GM04503 (cell line): ENCODE measurements at regions not wholly inside any gene's neighbourhood (a gene's known extent, or its start where the extent isn't known, plus 50 kb on each side); places are given as distances from the start of the nearest gene placed in this dataset.
"Not testable (repeated sequence)": the region's sequence is repeated elsewhere in the genome, so short reads cannot be mapped to it uniquely, and the experiment has no call there.

ENCODE experiments used
- DNase-seq: peaks from one replicate; pipeline ENCODE4 v3.0.0-alpha.2; 2012; ENCODE audit warnings: low read depth

DNA sequence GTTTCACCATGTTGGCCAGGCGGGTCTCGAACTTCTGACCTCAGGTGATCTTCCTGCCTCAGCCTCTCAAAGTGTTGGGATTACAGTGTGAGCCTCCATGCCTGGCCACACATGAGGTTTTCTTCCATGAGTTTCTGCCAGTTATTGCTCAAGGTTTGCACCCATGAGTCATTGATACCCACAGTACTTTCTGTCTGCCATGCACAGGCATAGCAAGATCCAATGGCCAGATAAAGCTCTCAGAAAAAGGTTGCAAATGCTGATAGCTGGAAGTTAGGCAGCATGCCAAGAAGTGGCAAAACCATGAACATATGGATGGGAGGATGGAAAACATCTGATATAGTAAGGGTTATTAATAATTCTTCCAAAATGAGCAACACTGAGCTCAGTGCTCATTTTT, 298.7 kb upstream of the NRG3 start:
- DNase-seq: no peak

DNA sequence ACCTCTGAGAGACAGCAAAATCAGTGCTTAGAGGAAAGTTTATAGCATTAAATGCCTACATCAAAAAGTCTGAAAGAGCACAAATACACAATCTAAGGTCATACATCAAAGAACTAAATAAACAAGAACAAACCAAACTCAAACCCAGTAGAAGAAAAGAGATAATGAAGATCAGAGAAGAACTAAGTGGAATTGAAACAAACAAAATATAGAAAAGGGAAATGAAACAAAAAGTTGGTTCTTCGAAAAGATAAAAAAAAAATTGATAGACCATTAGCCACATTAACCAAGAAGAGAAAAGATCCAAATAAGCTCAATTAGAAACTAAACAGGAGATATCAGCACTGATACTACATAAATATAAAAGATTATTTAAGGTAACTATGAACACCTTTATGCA, 280.0 kb upstream of the NRG3 start:
- no peak for DNase-seq

DNA sequence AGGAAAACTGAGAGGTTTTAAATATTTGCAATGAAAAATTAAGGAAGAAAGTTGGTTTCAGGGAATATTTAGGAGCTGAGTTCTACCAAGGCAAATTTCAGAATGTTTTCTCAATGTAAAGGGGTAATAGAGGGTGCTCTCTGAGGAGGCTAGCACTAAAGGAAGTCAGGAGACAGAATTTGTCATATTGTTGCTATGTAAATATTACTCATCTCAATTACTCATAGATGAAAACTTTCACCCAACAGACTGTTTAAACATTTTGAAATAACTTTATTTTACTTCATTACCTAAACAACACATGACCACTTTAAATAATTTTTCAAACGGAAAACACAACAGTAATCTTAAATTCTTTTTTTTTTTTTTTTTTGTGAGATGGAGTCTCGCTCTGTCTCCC, 274.8 kb upstream of the NRG3 start:
- DNase-seq: no peak

GRCh38 chr10:81603106-81603620, 271.8 kb upstream of the NRG3 start:
- DNase-seq: no peak

DNA sequence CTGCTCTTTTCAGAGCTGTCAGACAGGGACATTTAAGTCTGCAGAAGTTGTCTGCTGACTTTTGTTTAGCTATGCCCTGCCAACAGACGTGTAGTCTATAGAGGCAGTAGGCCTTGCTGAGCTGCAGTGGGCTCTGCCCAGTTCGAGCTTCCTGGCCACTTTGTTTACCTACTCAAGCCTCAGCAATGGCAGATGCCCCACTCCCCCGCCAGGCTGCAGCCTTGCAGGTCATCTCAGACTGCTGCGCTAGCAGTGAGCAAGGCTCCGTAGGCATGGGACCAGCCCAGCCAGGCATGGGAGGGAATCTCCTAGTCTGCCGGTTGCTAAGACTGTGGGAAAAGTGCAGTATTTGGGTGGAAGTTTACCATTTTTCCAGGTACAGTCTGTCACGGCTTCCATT, 230.5 kb upstream of the NRG3 start:
- not testable (repeated sequence) for DNase-seq

DNA sequence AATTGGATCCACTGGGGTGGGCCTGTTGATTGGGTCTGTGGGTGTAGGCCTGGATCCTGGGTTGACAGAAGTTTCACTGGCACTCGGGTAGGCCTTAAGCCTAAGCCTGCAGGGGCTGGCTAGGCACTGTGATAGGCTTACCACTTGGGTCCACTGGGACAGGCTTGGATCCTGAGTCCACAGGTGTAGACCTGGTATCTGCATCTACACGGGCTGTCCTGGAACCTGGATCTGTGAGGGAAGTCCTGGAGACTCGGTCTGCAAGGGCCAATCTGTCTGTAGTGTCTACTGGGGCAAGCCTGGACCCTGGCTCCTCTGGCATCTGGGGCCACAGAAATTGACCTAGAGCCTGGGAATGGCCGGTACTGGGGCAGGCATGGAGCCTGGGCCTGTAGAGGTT, 219.0 kb upstream of the NRG3 start:
- no peak for DNase-seq

DNA sequence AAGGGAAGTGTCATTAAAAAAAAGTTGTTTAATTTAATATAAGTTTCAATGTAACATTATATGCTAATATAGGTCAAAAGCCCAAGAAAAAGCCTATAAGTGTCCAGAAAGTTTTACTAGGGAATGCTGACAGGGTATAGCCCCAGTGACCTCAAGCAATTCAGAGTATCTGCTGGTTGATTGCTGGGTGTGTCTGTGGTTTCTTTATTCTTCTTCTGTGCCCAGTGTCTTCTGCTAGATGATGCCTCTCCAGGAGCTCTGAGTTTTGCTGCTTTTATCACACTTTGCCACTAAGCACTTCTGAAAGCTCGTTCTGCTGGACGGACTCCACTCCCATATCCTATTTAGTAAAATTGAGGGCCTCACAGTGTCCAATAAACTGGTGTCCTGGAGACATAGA, 212.2 kb upstream of the NRG3 start:
- no peak for DNase-seq

- not testable (repeated sequence) for DNase-seq
These were observed 210.2 kb upstream of the NRG3 start for GRCh38 chr10:81664800-81665199.

DNA sequence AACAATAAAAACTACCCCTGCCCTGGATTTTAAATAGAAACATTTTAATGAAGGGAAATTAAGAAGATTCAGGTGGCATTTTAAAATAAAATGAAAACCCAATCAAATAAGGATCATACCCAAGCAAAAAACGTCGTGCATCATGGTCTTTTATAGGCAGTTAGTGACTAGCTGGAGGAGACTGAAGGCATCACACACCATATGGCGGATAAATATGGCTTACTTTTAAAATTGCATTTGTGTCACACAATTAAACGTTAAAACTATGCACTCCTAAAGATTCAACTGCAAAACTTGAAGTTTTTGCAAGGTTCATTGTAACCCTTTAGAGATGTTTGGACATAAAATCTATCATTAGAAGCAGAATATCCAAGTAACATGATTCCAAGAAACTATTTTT, 200.1 kb upstream of the NRG3 start:
- DNase-seq: no peak

DNA sequence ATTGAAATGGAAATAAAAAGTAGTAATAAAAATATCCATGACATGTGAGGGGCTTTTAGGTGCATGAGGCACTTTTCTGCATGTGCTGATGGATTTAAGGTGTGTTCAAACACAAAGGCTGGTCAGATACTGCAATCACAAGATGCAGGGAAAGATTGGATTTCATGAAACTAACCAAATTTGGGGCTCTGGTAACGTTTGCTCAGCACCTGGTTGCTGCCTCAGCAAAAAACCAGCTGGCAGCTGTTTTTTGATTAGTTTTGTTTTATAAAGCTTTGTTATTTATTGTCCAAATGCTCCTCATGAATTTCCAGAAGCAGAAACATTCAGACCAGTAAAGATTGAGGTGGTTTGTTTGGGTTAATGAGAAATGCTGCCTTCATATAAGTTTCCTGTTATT, 195.7 kb upstream of the NRG3 start:
- DNase-seq: no peak

GRCh38 chr10:81680359-81680758, 194.6 kb upstream of the NRG3 start:
- no peak for DNase-seq

GRCh38 chr10:81688459-81688858, 186.5 kb upstream of the NRG3 start:
- DNase-seq: no peak

DNA sequence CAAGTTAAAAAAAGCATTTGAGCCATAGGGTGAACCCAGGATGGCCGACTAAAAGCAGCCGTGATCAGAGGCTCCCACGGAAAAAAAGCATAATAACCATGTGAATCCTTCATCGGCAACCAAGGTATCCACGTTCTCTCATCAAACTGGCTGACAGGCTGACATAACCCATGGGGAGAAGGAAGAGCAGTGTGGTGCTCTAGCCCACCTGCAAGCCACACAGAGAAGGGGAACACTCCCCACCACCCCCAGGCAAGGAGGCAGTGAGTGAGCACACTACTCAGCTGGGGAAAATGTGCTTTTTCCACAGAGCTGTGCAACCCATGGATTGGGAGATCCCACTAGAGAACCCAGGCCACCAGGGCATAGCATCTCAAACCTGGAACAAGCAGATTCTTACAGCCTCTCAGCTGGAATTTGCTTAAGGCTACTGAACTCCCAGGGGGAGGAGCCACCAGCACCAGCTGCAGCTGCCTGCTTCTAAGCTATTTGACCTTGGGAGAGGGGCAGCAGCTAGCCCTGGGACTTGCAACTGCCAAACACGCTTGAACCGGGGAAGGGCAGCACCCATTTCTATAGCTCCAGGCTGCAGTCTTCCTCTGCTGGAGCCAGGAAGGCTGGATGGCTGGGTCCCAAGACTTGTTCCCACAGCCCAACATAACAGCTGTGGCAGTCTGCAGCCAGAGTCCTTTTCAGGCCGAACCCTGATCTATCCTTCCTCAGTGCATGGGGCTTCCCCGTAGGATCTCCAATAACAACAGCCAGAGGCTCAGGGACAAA, 178.2 kb upstream of the NRG3 start:
- no peak for DNase-seq

- DNase-seq: no peak
These were observed 170.4 kb upstream of the NRG3 start for GRCh38 chr10:81704596-81704995.

DNA sequence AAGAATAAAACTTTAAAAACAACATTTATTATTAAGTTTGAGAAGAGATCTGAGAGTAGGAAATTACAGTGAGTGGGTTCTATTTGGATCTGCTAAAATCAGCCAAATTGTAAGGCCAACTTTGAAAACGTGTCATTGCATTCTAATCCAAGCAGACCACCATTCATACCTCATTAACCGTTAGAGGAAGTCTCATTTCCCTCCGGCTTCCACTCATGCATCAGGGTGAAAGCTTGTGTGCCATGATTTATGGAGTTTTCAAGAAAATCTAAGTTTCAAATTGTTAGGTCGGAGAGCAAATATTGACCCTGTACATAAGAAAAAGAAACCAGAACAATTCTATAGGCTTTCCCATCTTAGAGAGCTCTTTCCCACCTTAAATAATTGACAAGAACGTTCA, 166.6 kb upstream of the NRG3 start:
- DNase-seq: no peak

- no peak for DNase-seq
These were observed 166.1 kb upstream of the NRG3 start for GRCh38 chr10:81708929-81709328.

- no peak for DNase-seq
These were observed 152.6 kb upstream of the NRG3 start for GRCh38 chr10:81722399-81722798.

GRCh38 chr10:81724431-81724830, 150.6 kb upstream of the NRG3 start:
- no peak for DNase-seq

GRCh38 chr10:81725851-81726250, 149.1 kb upstream of the NRG3 start:
- no peak for DNase-seq

DNA sequence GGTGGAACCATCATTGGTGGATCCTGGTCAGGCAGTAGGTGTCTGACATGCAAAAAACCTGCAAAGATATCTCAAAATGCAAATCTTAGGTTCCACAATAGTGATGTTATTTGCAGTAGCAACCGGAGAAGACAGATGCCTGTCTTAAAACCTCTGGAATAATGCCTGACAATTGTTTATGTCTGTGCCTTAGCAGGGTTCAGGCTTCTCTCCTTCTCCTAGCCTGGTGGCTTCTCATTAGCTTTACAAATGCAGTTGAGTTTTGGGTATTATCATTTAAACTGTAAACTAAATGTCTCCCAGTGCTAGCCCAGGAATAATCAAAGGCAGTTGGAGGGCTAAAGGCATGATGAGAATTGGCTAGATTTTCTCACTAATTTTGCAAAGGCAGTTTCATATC, 146.3 kb upstream of the NRG3 start:
- DNase-seq: no peak

- no peak for DNase-seq
These were observed 144.1 kb upstream of the NRG3 start for GRCh38 chr10:81730891-81731290.

DNA sequence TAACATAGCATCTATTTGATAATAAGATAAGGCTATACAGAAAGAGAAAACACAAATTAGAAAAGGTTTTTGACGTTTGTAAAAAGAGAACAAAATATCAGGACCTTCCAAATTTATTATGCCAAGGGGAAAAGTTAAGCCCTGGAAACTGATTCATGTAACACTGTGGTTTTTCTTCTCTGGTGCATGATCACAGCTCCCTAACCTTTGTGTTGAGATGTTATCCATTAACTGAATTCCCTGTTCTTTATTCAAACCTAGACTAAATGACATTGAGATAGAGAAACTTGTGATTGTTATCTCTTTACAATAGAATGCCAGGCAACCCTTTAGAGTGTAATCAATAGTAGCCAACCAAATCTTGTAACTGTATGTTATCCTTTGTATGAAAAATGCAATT, 141.5 kb upstream of the NRG3 start:
- no peak for DNase-seq

DNA sequence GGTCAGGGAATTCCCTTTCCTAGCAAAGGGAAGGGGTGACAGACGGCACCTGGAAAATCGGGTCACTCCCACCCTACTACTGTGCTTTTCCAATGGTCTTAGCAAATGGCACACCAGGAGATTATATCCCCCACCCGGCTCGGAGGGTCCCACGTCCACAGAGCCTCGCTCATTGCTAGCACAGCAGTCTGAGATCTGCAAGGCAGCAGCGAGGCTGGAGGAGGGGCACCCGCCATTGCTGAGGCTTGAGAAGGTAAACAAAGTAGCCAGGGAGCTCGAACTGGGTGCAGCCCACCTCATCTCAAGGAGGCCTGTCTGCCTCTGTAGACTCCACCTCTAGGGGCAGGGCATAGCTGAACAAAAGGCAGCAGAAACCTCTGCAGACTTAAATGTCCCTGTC, 139.8 kb upstream of the NRG3 start:
- DNase-seq: not testable (repeated sequence)

- DNase-seq: no peak
These were observed 115.9 kb upstream of the NRG3 start for GRCh38 chr10:81759111-81759510.
